Keratinocyte (primary cell): ENCODE measurements at regions not wholly inside any gene's neighbourhood (a gene's known extent, or its start where the extent isn't known, plus 50 kb on each side); places are given as distances from the start of the nearest gene placed in this dataset.

Source experiments
- DNase-seq: peaks from one replicate; pipeline ENCODE4 v3.0.0-alpha.2; 2011; ENCODE audit warnings: low read depth, missing footprints, low spot score
- FAIRE-seq: peaks from 2 replicates; lab custom pipeline; 2011; peaks lifted over from hg19 to GRCh38; lab: Jason Lieb, UNC
- H2AFZ ChIP-seq: 2 replicates; pipeline ENCODE4 v1.6.0; 2012; ENCODE audit warnings: low read length, control low read depth, inconsistent platforms; ENCODE audit not compliant: control insufficient read depth
- H3K27ac ChIP-seq: 2 replicates; pipeline ENCODE4 v1.5.1; 2011; ENCODE audit warnings: low read length; ENCODE audit not compliant: control insufficient read depth, insufficient read depth
- H3K27me3 ChIP-seq: 3 replicates; pipeline ENCODE4 v1.6.0; 2011; ENCODE audit warnings: low read length; ENCODE audit not compliant: control insufficient read depth, insufficient read depth; ENCODE audit errors: extremely low read depth
- H3K36me3 ChIP-seq, 2 experiments: 2 replicates in 1 of 2; 3 replicates in 1 of 2; pipeline ENCODE4 v1.5.1; 2011; ENCODE audit warnings: low read length in 2 of 2, mild to moderate bottlenecking in 1 of 2; ENCODE audit not compliant: control insufficient read depth in 2 of 2, insufficient read depth in 2 of 2; ENCODE audit errors: extremely low read depth in 1 of 2
- H3K4me1 ChIP-seq: 3 replicates; pipeline ENCODE4 v1.5.1; 2011; ENCODE audit warnings: low read length; ENCODE audit not compliant: control insufficient read depth, insufficient read depth; ENCODE audit errors: extremely low read depth
- H3K4me2 ChIP-seq: 3 replicates; pipeline ENCODE4 v1.6.0; 2011; ENCODE audit warnings: low read depth, low read length; ENCODE audit not compliant: control insufficient read depth, insufficient read depth; ENCODE audit errors: extremely low read depth
- H3K4me3 ChIP-seq, 3 experiments: fragments of 200-600 bp in 1 of 3; sonication (generic) in 1 of 3; 2 replicates in 2 of 3; 3 replicates in 1 of 3; pipeline ENCODE4 v1.5.1; 2011 to 2016; ENCODE audit warnings: low read length in 3 of 3, mild to moderate bottlenecking in 3 of 3, control low read depth in 2 of 3, inconsistent platforms in 1 of 3, low read depth in 1 of 3, mixed read lengths in 1 of 3, mixed run types in 1 of 3, moderate library complexity in 1 of 3; ENCODE audit not compliant: control insufficient read depth in 2 of 3, insufficient read depth in 2 of 3; ENCODE audit errors: extremely low read depth in 1 of 3
- H3K79me2 ChIP-seq: 2 replicates; pipeline ENCODE4 v1.6.0; 2012; ENCODE audit warnings: low read length; ENCODE audit not compliant: control insufficient read depth, insufficient read depth
- H3K9ac ChIP-seq: 3 replicates; pipeline ENCODE4 v1.6.0; 2011; ENCODE audit warnings: low read length; ENCODE audit not compliant: control insufficient read depth, insufficient read depth; ENCODE audit errors: extremely low read depth
- H3K9me1 ChIP-seq: 3 replicates; pipeline ENCODE4 v1.6.0; 2011; ENCODE audit warnings: low read length; ENCODE audit not compliant: control insufficient read depth, insufficient read depth; ENCODE audit errors: extremely low read depth
- H3K9me3 ChIP-seq: 2 replicates; pipeline ENCODE4 v1.5.1; 2012; ENCODE audit warnings: low read depth, low read length; ENCODE audit not compliant: control insufficient read depth
- H4K20me1 ChIP-seq: 3 replicates; pipeline ENCODE4 v1.6.0; 2011; ENCODE audit warnings: low read length; ENCODE audit not compliant: control insufficient read depth, insufficient read depth; ENCODE audit errors: extremely low read depth
- CTCF ChIP-seq, 3 experiments: IDR thresholded peaks in 1 of 3; conservative IDR thresholded peaks in 1 of 3; optimal IDR thresholded peaks in 1 of 3; 2 replicates in 2 of 3; 3 replicates in 1 of 3; pipeline versions ENCODE3 to v1.5.1; 2011; ENCODE audit warnings: low read length in 3 of 3, mild to moderate bottlenecking in 3 of 3, moderate library complexity in 2 of 3, control low read depth in 1 of 3, inconsistent platforms in 1 of 3; ENCODE audit not compliant: insufficient read depth in 2 of 3; ENCODE audit errors: extremely low read depth in 1 of 3
- EZH2 ChIP-seq: IDR thresholded peaks from one replicate; pipeline ENCODE4 v1.6.1; 2012; ENCODE audit warnings: inconsistent platforms, mild to moderate bottlenecking, low read length, moderate library complexity
- dilution Hi-C: fragments of 300-500 bp; cut with MboI; formaldehyde crosslinking; loops from one replicate; pipeline ENCODE4 v1.7.0; 2020; ENCODE audit warnings: low sequenced_read_pairs; ENCODE audit not compliant: extremely low pct_ligation_motif_present

GRCh38 chr5:54388409-54388808, 67.1 kb upstream of the HSPB3 start:
- H3K4me2 ChIP-seq = no peak overlapping the region
- H3K4me1 ChIP-seq = peaks cover 9% of the 10 kb centered on the region
- H3K79me2 ChIP-seq = no peaks in the 10 kb centered on the region
- no peak overlapping the region for H3K4me3 ChIP-seq
- no peaks in the 10 kb centered on the region for H4K20me1 ChIP-seq
- H3K9ac ChIP-seq = no peak overlapping the region
- no peak for DNase-seq
- no peaks in the 10 kb centered on the region for H3K9me1 ChIP-seq
- H2AFZ ChIP-seq = no peak overlapping the region
- FAIRE-seq = no peak
- H3K36me3 ChIP-seq = no peaks in the 10 kb centered on the region
- no peak for TF ChIP-seq CTCF (optimal IDR thresholded peaks at IDR 0.05 in 1 of 3, IDR thresholded peaks at IDR 0.05 in 1 of 3, conservative IDR thresholded peaks at IDR 0.05 in 1 of 3; ENCODE audit: extremely low read depth in 1 of 3, insufficient read depth in 2 of 3, low read length in 3 of 3)
- TF ChIP-seq EZH2 = no peak
- H3K27ac ChIP-seq = no peak overlapping the region
- dilution Hi-C loops = no loop called here
- H3K27me3 ChIP-seq = no peaks in the 10 kb centered on the region
- H3K9me3 ChIP-seq = no peaks in the 10 kb centered on the region

- peaks cover 9% of the 10 kb centered on the region for H3K4me1 ChIP-seq
- H3K9ac ChIP-seq = no peak overlapping the region
- H4K20me1 ChIP-seq = no peaks in the 10 kb centered on the region
- no peaks in the 10 kb centered on the region for H3K79me2 ChIP-seq
- no peak overlapping the region for H3K27ac ChIP-seq
- FAIRE-seq (no peak), DNase-seq (no peak)
- dilution Hi-C loops = no loop called here
- H3K9me3 ChIP-seq = no peaks in the 10 kb centered on the region
- TF ChIP-seq EZH2 = no peak
- no peak for TF ChIP-seq CTCF (optimal IDR thresholded peaks at IDR 0.05 in 1 of 3, IDR thresholded peaks at IDR 0.05 in 1 of 3, conservative IDR thresholded peaks at IDR 0.05 in 1 of 3; ENCODE audit: extremely low read depth in 1 of 3, insufficient read depth in 2 of 3, low read length in 3 of 3)
- H3K4me3 ChIP-seq = no peak overlapping the region
- no peaks in the 10 kb centered on the region for H3K36me3 ChIP-seq
- H3K4me2 ChIP-seq = no peak overlapping the region
- H2AFZ ChIP-seq = no peak overlapping the region
- no peaks in the 10 kb centered on the region for H3K27me3 ChIP-seq
- H3K9me1 ChIP-seq = no peaks in the 10 kb centered on the region
Measured at GRCh38 chr5:54387659-54388232, 67.8 kb upstream of the HSPB3 start.
